ENCODE measurements at regions not wholly inside any gene's neighbourhood (a gene's known extent, or its start where the extent isn't known, plus 50 kb on each side); places are given as distances from the start of the nearest gene placed in this dataset.

GRCh38 chr9:107547772-107548297, 58.3 kb upstream of the KLF4 start:
- TF ChIP-seq CTCF (IDR thresholded peaks at IDR 0.05) = no peak
- no peak for TF ChIP-seq EP300 (IDR thresholded peaks at IDR 0.05)
